GM21447 (cell line): ENCODE measurements at regions not wholly inside any gene's neighbourhood (a gene's known extent, or its start where the extent isn't known, plus 50 kb on each side); places are given as distances from the start of the nearest gene placed in this dataset.

ENCODE experiments used
- ATAC-seq: cut with Tn5 transposase; IDR thresholded peaks from one replicate; pipeline ENCODE4 v1.9.1; 2021; ENCODE audit not compliant: unreplicated experiment

DNA sequence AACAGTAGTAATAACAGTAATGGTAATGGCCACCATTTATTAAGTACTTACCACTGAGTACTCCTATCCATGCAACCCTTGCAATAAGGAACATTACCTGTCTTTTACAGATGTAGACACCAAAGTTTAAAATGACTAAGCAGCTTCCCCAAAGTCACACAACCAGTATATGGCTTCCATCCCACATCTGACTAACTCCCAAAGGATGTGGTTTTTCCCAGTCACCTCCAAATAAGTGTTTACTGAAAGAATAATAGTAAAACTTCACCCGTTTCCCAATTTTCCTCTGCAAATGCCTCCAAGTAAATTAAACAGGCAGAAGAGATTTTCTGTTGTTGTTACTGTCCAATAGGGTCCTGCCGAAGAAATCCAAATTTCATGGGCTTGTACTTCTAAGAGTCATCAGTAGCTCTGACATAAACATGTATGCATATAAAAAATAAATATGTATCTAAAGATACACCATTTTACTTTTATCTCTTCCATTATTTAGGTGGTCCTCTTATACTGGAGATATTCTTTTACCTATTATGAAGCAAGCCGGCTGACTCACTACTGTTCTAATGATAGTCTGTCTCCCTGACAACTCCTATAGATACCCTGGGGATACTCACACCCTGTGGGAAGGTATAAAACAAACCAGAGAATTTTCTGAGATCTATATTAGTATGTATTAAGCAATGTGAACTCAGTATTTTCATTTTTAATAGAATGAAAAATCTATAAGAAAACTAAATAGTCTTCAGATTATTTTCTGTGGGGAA lies 77.9 kb upstream of the ID4 start:
- ATAC-seq, result no peak

- no peak for ATAC-seq
These were observed 76.0 kb upstream of the ID4 start for GRCh38 chr6:19761121-19761520.

DNA sequence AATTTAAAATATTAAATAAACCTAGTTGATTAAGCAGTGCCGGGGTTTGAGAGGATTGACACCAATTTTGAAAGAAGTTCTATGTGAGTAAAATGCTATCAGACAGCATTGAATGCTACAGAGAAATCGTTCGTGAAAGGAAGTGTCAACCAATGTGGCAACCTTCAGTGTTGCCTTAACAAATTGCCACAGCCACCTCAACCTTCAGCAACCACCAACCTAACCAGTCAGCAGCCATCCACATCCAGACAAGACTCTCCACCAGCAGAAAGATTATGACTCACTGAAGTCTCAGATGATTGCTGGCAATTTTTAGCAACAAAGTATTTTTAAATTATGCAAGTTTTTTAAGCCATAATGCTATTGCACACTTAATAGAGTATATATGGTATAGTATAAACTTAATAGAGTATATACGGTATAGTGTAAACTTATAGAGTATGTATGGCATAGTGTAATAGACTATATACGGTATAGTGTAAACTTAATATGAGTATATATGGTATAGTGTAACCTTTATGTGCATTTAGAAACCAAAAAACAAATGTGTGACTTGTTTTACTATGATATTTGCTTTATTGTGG lies 65.3 kb upstream of the ID4 start:
- no peak for ATAC-seq

DNA sequence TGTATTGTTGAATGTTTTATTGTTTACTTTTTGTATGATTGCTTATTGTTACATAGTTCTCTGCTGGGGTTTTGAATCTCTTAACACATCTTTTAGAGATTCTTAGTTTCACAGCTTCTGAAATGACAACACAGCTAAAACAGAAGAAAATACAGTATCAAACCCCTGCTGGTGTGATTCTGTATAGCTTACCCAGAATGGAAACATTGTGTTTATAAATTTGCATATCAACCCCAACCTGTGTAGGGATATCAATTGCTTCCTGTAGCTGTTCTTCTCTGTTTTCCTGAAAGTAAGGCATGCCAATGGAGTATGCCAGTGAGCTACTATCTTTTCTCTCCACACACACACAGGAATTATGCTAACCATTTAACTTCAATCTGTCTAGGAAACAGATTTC lies 64.3 kb upstream of the ID4 start:
- ATAC-seq, result no peak

GRCh38 chr6:19781269-19781668 lies 55.9 kb upstream of the ID4 start:
- ATAC-seq, result no peak

DNA sequence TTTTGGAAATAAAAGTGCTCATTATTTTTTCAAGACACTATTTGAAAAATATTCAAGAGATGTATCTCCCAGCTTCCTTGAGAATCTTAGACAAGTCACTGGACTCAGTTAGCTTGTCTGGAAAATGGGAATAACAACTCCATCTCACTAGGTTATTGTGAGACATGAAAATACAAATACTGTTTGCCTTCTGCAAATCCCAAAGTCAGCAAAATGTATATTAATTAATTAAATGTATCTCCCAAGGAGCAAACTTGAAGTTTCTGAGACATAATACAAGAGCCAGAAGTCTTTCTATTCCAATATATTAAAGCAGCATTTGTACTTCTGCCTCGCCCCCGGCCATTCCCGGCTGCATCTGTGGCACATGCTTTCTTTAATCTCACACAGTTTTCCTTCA lies 54.6 kb upstream of the ID4 start:
- ATAC-seq, result no peak
